B cell (primary cell): ENCODE measurements at regions not wholly inside any gene's neighbourhood (a gene's known extent, or its start where the extent isn't known, plus 50 kb on each side); places are given as distances from the start of the nearest gene placed in this dataset.

Experiments
- EZH2 ChIP-seq: IDR thresholded peaks from 2 replicates; pipeline ENCODE4 v1.6.1; 2012; ENCODE audit warnings: borderline replicate concordance, low read depth, mild to moderate bottlenecking, moderate library complexity, low read length; ENCODE audit not compliant: insufficient read depth, poor library complexity, severe bottlenecking
- TF ChIP-seq, protein P1 (sequence below): fragments of 200-600 bp; IDR thresholded peaks from one replicate; pipeline ENCODE4 v1.8.0; 2022; ENCODE audit warnings: antibody characterized with exemption, mild to moderate bottlenecking

DNA sequence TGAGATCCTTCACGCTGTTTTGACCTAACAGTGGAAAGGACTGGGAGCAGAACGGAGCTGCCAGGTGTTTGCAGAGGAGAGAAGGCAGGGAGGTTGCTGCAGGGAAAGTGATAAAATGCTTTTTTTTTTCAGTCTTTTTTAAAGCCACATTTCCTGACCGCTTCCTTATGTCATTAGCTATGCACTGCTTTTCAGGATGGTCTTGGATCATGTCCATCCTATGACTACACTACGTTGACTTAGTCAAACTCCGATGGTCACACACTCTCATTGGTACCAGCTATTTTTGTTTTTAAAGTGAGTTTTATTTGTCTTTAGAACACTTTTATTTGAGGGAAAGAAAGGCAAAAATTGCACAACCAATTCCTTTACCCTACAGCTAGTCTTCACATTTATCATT lies 89.2 kb upstream of the EXOC2 start:
- TF ChIP-seq, protein P1, sequence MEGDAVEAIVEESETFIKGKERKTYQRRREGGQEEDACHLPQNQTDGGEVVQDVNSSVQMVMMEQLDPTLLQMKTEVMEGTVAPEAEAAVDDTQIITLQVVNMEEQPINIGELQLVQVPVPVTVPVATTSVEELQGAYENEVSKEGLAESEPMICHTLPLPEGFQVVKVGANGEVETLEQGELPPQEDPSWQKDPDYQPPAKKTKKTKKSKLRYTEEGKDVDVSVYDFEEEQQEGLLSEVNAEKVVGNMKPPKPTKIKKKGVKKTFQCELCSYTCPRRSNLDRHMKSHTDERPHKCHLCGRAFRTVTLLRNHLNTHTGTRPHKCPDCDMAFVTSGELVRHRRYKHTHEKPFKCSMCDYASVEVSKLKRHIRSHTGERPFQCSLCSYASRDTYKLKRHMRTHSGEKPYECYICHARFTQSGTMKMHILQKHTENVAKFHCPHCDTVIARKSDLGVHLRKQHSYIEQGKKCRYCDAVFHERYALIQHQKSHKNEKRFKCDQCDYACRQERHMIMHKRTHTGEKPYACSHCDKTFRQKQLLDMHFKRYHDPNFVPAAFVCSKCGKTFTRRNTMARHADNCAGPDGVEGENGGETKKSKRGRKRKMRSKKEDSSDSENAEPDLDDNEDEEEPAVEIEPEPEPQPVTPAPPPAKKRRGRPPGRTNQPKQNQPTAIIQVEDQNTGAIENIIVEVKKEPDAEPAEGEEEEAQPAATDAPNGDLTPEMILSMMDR: no peak
- no peak for TF ChIP-seq EZH2
